ENCODE measurements at regions not wholly inside any gene's neighbourhood (a gene's known extent, or its start where the extent isn't known, plus 50 kb on each side); places are given as distances from the start of the nearest gene placed in this dataset.

DNA sequence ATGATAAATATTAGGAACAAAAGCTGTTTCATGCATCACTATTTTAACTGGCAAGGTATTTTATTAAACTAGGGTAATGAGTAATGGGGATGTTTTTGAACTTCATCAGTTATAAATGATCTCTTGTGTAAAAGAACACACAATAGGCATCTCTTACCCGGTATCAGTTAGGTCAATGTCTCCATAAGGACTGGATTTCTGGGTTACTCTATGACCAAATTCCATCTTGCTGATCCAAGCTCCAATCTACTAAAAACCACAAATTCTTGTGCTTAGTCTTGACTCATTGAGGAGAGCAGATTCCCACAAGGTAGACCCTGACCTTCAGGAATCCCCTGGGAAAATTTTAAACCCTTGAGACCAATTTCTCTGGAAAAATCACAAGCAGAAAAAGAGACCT, 1167.7 kb downstream of the XPNPEP1 start:
- no peak for DNase-seq

DNA sequence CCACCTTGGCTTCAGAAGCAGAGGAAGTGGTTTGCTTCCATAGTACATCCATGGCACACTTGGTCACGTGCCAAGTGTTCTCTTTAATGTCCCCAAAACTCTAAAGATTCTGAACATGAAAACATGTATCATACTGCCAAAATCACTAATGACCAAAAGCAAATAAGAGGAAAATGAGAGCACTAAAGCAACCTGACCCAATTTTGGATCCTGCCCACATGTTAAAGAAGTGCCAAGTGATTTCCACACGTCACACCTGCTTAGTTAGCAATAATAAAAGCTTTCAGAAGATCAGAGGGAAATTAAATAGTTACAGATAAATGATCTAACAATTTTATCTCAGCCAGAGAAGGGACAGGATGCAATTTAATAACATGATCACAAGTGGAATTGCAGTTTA, 1170.0 kb downstream of the XPNPEP1 start:
- DNase-seq: no peak

DNA sequence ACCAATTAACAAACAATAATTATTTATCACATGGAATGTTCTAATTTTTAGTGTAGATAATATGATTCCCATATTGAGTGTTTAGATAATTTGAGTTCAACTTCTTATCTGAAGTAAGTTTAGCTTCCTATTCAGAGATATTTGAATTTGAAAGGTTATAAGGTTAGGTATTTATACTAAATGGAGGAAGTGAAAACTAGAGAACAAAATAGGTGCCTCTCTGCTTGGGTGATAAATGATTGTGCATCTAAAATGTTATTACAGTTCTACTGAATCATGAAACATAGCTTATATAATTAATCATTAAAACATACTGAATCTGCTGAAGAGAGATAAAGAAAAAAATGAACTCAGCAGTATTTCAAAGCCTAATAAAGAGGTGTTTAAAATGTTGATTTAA, 1174.3 kb downstream of the XPNPEP1 start:
- no peak for DNase-seq

DNA sequence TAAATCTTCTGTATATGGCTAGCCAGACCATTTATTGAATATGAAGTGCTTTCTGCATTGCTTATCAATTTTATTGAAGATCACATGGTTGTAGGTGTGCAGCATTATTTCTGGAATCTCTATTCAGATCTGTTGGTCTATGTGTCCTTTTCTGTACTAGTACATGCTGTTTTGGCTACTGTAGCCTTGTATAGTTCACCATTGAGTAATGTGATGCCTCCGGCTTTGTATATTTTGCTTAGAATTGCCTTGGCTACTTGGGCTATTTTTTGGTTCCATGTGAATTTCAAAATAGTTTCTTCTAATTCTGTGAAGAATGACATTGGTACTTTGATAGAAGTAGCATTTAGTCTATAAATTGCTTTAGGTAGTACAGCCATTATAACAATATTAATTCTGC, 1187.2 kb downstream of the XPNPEP1 start:
- no peak for DNase-seq

DNA sequence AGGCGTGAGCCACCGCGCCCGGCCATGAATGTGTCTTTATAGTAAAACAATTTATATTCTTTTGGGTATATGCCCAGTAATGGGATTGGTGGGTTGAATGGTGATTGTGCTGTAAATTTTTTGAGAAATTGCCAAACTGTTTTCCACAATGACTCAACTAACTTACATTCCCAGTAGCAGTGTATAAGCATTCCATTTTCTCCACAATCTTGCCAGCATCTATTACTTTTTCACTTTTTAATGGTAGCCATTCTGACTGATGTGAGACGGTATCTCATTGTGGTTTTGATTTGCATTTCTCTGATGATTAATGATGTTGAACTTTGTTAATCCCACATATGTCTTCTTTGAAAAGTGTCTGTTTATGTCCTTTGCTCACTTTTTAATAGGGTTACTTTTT, 1187.9 kb downstream of the XPNPEP1 start:
- DNase-seq: no peak

DNA sequence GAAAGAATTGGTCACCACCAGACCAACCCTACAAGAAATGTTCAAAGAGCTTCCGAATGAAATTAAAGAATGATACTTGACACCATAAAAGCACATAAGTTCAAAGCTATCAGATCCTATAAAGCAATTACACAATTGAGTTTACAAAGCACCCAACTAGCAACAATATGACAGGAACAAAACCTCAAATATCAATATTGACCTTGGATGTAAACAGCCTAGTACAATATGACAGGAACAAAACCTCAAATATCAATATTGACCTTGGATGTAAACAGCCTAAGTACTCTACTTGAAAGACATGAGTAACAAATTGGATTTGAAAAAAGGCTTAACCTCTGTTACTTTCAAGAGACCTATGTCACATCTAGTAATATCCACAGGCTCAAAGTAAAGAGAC, 1201.4 kb downstream of the XPNPEP1 start:
- no peak for DNase-seq

DNA sequence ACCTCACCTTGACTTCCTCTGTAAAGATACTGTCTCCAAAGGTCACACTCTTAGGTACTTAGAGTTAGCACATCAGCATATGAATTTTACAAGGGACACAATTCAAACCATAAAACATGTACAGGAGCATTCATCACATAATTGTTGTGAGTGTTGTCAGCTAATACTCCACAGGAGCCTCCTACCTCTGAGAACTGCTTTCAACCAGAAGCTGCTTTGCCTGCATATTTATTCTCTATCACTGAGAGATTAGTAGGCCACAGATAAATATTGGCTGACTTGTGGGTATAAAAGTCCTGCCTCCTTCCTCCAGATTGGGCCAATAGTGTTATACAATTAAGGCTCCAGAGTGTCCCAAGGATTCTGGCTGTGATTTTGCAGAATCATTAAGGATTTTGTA, 1207.0 kb downstream of the XPNPEP1 start:
- no peak for DNase-seq

DNA sequence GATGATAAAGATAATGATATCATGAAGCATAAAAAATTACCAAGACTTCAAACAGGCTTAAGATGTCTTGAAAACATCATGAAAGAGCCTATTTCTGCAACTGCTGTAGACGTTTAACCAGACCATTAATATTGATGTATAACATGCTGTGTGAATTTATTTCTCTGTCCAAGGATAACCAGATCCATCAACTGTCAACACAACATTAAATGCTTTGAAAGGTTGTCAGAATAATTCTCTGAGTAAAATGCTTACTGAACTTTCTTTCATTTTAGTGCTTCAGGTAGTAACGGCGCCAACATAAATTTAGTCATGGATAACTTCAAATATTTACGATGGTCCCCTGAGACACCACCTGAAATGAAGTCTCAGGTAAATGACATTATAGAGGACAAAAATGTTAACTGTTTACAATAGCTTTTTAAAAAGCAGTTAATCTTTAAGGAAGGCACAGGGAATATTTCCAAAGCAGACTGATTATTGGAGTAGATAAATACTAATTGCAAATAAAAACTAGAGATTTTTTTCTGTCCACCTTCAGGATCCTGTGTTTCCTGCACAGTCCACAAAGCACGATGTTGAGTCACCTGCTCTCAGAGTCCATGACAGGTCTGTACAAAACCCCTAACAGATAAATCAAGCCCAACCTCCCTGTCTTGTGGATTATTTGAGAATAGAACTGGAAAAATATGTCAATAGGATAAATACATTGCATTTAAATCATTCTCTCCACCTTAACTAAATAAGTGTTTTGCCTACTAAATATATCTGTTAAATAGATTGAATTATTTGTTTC, 1213.2 kb downstream of the XPNPEP1 start:
- DNase-seq: no peak

DNA sequence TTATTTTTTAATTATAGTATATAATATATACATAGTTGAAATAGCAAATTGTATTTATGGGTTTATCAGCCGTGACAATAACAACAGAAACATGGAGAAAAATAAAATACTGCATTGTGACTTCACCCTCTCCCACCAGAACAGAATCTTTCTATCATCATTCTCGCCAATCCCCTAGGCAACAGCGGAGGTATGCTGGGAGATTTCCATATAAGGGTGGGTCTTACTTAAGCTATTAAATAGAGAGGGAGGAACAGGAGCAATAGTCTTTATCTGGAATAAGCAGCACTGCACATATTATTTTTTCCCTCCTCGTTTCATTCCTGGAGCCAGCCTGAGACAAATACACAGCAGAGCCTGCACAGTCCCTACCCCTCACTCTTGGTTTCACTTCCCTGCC, 1214.9 kb downstream of the XPNPEP1 start:
- no peak for DNase-seq

DNA sequence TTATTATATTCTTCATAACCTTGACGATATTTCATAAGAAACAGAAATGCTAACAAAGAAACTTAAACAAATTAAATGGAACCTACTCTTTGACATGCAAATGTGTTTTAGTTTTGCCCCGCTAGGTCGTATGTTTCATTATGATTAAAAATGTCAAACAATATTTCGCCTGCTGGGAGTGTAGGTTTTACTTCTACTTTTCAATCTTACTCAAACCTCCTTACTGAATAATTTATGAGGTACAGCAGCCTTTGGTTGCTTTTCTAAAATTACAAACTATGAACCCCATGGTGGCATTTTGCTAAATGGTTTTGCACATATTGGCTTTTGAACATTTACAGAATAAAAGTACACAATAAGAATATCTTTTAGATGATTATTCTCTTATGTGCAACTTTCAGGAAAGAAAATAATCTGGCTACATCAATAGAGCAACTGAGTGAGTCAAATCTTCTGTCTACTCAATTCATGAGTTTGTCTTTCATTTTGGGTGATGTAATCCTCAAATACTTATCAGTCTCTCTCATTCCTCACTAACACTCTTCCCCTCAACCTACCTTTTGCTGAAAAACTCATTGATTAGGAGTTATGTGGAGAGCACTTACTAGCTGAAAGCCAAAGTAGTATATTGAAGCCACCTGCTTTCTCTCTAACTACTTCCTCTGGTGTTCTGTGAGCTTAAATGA, 1226.4 kb downstream of the XPNPEP1 start:
- no peak for DNase-seq

DNA sequence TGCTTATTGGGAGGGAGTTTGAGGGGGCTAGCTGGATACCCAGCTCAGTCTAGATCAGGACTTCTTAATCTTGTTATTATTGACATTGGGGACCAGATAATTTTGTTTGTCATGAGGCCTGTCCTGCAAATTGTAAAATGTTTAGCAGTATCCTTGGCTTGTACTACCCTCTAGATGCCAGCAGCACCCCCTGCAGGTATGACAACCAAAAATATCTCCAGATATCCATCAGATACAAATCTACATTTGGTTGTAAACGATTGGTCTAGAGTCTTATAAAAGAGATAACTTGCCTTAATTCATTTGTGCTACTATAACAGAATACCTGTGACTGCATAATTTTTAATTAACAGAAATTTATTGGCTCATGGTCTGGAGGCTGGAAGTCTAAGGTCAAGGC, 1232.2 kb downstream of the XPNPEP1 start:
- no peak for DNase-seq

DNA sequence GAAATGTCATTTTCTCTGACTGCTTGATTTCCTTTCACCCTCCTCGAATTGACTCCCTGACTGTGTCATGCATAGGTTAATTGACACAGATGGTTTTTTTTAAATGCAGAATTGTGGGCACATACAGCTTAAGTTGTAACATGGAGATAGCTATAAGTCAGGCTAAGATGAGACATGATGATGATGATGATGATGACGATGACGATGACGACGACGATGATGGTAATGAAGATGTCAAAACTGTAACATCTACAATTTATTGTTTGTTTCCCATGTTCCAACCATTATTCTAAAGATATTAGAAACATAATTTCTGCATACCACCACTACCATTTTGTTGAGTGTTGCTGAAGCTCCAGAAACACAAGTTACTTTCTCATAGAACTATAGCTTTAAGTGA, 1232.8 kb downstream of the XPNPEP1 start:
- no peak for DNase-seq

DNA sequence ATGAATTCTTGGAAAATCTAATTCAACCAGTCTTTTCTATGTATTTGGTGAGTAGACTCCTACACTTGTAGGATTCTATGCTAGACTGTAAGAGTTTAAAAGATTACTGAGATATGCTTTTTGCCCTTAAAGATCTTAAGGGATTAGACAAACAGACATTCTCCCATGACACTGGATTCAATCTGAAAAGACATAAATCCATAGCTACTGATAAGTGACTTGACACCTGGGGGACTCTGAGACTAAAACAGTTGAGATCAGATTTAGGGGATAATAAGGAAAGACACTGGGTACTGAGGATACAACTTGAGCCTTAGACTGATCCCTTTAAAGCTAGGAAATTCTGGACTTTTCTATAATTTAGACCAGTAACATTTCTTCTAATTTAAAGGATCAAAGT, 1233.4 kb downstream of the XPNPEP1 start:
- DNase-seq: no peak

DNA sequence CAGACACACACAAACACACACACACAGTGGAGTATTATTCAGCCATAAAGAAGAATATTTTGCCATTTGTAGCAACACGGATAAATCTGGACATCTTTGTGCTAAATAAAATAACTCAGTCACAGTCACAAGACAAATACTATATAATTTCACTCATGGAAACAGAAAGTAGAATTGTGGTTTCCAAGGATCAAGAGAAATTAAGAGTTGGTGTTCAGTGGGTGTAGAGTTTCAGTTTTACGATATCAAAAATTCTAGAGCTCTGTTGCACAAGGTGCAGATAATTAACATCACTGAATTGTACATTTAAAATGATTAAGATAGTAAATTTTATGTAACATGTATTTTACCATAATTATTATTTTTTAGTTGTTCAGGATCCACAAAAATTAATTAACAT, 1235.0 kb downstream of the XPNPEP1 start:
- DNase-seq: no peak

DNA sequence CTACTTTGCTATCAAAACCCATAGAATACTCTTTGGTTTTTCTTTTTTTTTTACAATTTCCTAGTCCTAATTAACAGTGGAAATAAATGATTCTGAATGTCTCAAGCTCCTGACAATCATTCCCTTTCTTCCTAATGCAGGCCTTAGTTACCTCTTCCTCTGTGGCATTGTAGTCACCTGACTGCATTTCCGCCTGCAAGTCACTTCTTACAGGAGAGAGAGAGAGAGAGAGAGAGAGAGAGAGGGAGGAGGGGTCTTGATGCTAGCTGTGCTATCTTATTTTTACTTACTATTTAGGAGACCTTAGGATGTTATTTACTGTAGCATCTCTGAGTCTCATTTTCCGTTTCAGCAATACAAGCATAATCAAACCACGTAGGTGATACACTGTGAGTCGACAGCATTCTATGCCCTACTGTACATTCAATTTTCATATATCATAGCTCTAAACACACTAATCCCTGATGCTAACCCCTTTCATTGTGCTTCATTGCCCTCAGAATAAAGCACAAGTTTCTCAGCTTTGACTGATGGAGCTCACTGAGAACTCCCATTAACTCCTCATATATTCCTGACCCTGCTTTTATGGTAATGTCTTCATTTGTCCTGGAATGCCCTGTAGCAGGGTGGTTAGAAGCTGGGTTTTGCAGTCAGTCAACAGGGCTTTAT, 1237.3 kb downstream of the XPNPEP1 start:
- no peak for DNase-seq

DNA sequence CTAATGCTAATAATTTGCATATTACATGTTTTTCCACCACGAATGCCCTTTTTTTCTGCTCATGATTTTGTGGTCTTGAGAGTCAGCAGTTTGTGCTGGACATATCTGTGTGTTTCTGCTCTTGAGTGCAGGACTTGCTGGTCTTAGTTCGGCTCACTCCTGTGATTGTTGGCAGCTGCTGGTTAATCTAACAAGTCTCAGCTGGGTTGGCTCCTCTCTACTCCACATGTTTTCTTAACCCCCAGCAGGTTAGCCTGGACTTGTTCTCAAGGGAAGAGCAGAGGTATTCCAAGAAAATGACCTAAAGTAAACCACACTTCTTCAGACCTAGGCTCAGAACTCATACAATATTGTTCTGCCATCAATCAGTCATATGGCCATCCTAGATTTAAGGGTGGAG, 1238.9 kb downstream of the XPNPEP1 start:
- DNase-seq: no peak

DNA sequence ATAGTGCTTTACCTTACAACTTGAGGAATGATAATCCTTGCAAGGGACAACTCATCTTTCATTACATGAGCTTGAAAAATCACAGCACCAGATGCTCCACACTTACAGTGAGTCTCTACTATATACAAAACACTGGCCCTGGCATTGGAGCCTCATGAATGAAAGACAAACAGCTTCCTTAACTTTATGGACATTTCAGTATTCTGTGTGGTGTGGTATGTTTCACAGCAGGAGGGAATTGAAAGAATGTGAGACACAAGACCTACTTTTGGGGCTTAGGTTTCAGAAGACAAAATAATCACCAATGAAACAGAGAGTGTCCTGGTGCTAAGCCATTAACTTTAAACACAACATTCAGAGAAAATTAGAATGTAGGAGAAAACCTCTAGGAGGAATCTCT, 1249.6 kb downstream of the XPNPEP1 start:
- no peak for DNase-seq

DNA sequence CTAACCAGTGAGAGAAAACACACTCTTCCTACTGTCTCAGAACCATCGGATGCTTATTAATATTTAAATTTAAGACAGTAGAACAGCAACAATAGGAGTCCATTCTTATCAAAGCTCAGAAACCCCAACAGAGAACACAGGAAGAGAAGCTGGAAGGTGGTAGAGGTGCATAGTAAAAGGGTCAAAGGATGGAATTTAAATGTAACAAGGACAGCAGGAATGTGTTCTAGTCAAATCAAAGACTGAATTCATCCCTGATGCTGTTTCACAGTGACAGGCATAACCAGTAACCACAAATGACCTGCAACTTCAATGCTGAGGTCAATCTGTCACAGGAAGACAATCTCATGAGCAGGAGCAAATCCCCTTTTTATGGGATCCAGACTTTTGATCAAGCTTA, 1259.7 kb downstream of the XPNPEP1 start:
- DNase-seq: no peak

DNA sequence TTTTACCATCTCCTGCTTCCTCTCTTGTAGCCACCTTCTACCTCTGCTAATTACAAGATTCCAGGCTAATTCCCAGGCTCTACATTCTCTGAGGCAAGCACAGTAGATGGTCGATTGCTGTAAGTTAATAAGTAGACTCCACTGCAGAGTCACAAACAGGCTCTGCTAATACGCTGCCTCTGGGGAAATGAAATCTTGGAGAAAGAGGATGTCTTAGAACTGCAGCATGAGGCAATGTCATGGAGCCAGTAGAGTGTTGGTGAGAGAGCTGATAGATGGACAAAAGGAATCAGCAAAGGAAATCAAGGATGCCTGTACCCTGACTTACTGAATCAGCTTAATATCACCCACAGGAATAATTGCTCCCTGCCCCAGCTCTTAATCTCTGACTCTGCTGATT, 1260.3 kb downstream of the XPNPEP1 start:
- DNase-seq: no peak

DNA sequence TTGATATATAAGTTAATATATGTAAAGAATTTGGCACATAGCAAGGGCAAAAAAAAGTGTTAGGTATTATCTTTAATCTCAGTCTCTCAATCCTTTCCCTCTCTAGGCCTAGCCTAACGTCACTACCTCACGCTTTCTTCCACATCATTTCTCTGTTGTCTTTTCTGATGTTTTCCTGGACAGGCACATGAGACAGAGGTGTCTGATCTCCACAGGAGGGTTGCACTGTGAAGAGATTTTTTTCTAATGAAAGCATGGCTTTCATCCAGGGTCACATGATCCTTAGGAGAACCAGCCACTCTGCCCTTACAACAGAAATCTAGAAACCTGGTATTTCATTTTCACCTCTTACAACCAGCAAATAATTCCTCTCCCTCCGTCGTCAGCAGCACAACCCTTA, 1268.3 kb downstream of the XPNPEP1 start:
- DNase-seq: no peak

DNA sequence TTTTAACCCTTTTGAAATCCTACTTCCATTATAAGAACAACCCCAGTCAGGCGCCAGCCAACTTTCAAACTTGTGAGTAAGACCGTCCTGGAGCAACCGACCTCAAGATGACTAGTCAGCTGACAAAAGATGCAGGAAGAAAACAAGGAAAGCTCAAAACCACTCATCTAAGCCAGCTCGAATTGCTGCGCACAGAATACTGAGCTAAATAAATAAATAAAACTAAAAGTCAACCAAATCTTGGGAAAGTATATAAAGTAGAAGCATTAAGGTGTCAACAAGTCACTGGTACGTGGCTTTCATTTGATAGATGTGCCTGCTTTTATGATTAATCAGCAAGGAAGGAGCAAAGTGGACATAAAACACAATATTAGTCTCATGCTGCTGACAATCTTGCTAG, 1269.8 kb downstream of the XPNPEP1 start:
- DNase-seq: no peak

DNA sequence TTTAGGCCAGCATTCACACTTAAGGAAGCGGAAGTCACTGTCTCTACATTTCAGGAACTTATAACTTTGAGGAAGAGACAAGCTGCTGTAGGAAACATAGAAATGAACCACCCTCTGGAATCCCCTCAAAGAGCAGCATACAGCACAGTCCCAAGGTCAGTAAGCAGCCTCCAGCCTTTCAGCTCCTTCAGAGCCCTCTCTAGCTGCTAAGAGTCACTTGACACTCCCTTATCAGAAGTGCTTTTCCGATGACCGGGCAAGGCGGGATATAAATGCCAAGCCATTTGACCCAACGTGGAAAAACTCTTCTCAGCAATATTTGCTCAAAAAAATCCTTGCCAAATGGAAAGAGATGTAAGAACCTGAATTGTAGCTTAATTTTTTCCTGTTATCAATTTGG, 1284.3 kb downstream of the XPNPEP1 start:
- no peak for DNase-seq

DNA sequence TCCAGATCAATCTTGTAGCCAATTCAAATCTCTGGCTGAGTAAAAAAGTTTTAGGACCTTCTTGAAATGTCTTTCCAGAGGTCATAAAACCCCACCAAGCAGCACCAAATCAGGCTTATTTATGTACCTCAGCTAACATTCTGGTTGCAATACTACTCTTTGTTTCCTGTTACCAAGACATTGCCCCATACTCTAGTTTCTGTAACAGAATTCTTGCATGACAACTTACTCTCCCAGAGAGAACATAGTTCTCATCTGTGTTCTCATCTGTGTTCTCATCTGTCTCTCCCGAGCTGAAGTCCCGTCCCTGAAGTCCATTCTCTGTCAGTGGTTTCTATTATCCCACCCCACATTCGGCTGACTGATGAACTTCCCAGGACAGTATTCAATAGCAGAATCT, 1285.1 kb downstream of the XPNPEP1 start:
- no peak for DNase-seq

DNA sequence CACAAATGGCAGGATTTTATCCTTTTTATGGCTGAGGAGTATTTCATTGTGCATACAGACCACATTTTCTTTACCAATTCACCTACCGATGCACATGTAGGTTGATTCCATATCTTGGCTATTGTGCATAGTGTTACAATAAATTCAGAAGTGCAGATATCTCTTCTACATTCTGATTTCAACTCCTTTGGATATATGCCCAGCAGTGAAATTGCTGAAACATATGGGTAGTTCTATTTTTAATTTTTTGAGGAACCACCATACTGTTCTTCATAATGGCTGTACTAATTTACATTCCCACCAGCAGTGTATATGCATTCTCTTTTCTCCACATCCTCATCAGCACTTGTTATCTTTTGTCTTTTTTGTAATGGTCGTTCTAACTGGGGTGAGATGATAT, 1290.3 kb downstream of the XPNPEP1 start:
- no peak for DNase-seq

Data from CD4-positive, alpha-beta T cell treated with Interleukin-21 for 1 hour (primary cell).